IMR-90 (cell line): ENCODE measurements at regions not wholly inside any gene's neighbourhood (a gene's known extent, or its start where the extent isn't known, plus 50 kb on each side); places are given as distances from the start of the nearest gene placed in this dataset.

ENCODE experiments used
- ATAC-seq: fragments of 200-7000 bp; cut with Tn5 transposase; 2 replicates; pipeline ENCODE4 v1.9.1; 2020; ENCODE audit warnings: low read depth, mild to moderate bottlenecking, moderate library complexity
- BruUV-seq: library from RNA; stranded (reverse); fragments of 400-500 nt; replicated peaks from 2 replicates; lab custom pipeline; 2021; lab: Mats Ljungman, UMichigan
- CTCF ChIA-PET: fragments of 300-600 bp; formaldehyde crosslinking; extraction: SDS; loops from one replicate; lab custom pipeline; 2021; ENCODE audit warnings: antibody characterized with exemption; lab: Yijun Ruan, JAX
- POLR2A ChIA-PET: fragments of 300-600 bp; sonication (Branson Sonifier 250); formaldehyde crosslinking; loops from one replicate; lab custom pipeline; 2022; ENCODE audit warnings: antibody characterized with exemption; ENCODE audit not compliant: unreplicated experiment; lab: Charles Lee
- DNase-seq: peaks from one replicate; pipeline ENCODE4 v3.0.0; 2013
- H2AFZ ChIP-seq: replicated peaks from 2 replicates; pipeline ENCODE3; 2013; ENCODE audit warnings: low read length, mild to moderate bottlenecking; ENCODE audit not compliant: poor library complexity
- H2AK5ac ChIP-seq: 2 replicates; pipeline ENCODE4 v1.6.1; 2013; ENCODE audit warnings: low read depth, low read length, inconsistent platforms
- H2AK9ac ChIP-seq: replicated peaks from 2 replicates; pipeline ENCODE3; 2013; ENCODE audit warnings: mild to moderate bottlenecking, low read depth, low read length, moderate library complexity; ENCODE audit not compliant: poor library complexity
- H2BK120ac ChIP-seq: 2 replicates; pipeline ENCODE4 v1.6.1; 2013; ENCODE audit warnings: low read depth, low read length, inconsistent platforms
- H2BK15ac ChIP-seq: 3 replicates; pipeline ENCODE4 v1.6.1; 2013; ENCODE audit warnings: low read depth, low read length, inconsistent platforms
- H2BK20ac ChIP-seq: 2 replicates; pipeline ENCODE4 v1.6.1; 2013; ENCODE audit warnings: low read depth, mild to moderate bottlenecking, inconsistent platforms, low read length, moderate library complexity
- H2BK5ac ChIP-seq: 2 replicates; pipeline ENCODE4 v1.6.1; 2013; ENCODE audit warnings: mild to moderate bottlenecking, low read depth, low read length, inconsistent platforms; ENCODE audit not compliant: poor library complexity, severe bottlenecking
- H3K14ac ChIP-seq: replicated peaks from 2 replicates; pipeline ENCODE4 v1.6.1; 2013; ENCODE audit warnings: low read depth, low read length, inconsistent platforms
- H3K18ac ChIP-seq: 2 replicates; pipeline ENCODE4 v1.6.1; 2013; ENCODE audit warnings: low read depth, low read length, control low read depth
- H3K23ac ChIP-seq: 2 replicates; pipeline ENCODE4 v1.6.1; 2013; ENCODE audit warnings: low read depth, low read length, inconsistent platforms
- H3K27ac ChIP-seq: 2 replicates; pipeline ENCODE4 v1.5.1; 2013; ENCODE audit warnings: mild to moderate bottlenecking, control low read depth, low read length; ENCODE audit not compliant: insufficient read depth
- H3K27me3 ChIP-seq: 2 replicates; pipeline ENCODE4 v1.6.1; 2013; ENCODE audit warnings: low read length; ENCODE audit not compliant: control insufficient read depth, insufficient read depth
- H3K36me3 ChIP-seq: 2 replicates; pipeline ENCODE4 v1.6.1; 2013; ENCODE audit warnings: low read length, mixed read lengths; ENCODE audit not compliant: control insufficient read depth, insufficient read depth
- H3K4ac ChIP-seq: 2 replicates; pipeline ENCODE4 v1.6.1; 2013; ENCODE audit warnings: low read depth, low read length, inconsistent platforms
- H3K4me1 ChIP-seq: 2 replicates; pipeline ENCODE4 v1.6.1; 2013; ENCODE audit warnings: low read length, mixed read lengths; ENCODE audit not compliant: control insufficient read depth, insufficient read depth
- H3K4me2 ChIP-seq: 2 replicates; pipeline ENCODE4 v1.6.1; 2013; ENCODE audit warnings: low read depth, mild to moderate bottlenecking, control low read depth, low read length, moderate library complexity
- H3K4me3 ChIP-seq: 2 replicates; pipeline ENCODE4 v1.5.1; 2013; ENCODE audit warnings: low read depth, mild to moderate bottlenecking, control low read depth, low read length, moderate library complexity; ENCODE audit not compliant: insufficient read depth
- H3K56ac ChIP-seq: 2 replicates; pipeline ENCODE4 v1.6.1; 2013; ENCODE audit warnings: low read length, inconsistent platforms; ENCODE audit not compliant: insufficient read depth; ENCODE audit errors: extremely low read depth
- H3K79me1 ChIP-seq, 2 experiments: 2 replicates each; pipeline ENCODE4 v1.6.1; 2013; ENCODE audit warnings: low read length in 2 of 2, inconsistent platforms in 1 of 2, low read depth in 1 of 2
- H3K9ac ChIP-seq: 2 replicates; pipeline ENCODE4 v1.6.1; 2013; ENCODE audit warnings: low read depth, low read length, control low read depth
- H3K9me1 ChIP-seq: 2 replicates; pipeline ENCODE4 v1.6.1; 2013; ENCODE audit warnings: low read length, inconsistent platforms; ENCODE audit not compliant: insufficient read depth
- H3K9me3 ChIP-seq: 2 replicates; pipeline ENCODE4 v1.6.1; 2013; ENCODE audit warnings: low read length; ENCODE audit not compliant: control insufficient read depth, insufficient read depth
- H4K20me1 ChIP-seq: 2 replicates; pipeline ENCODE4 v1.6.1; 2013; ENCODE audit warnings: low read length, inconsistent platforms; ENCODE audit not compliant: insufficient read depth
- H4K5ac ChIP-seq: 2 replicates; pipeline ENCODE4 v1.6.1; 2013; ENCODE audit warnings: mild to moderate bottlenecking, low read depth, low read length, control low read depth
- H4K8ac ChIP-seq, 2 experiments: 2 replicates each; pipeline ENCODE4 v1.6.1; 2013; ENCODE audit warnings: low read depth in 2 of 2, low read length in 2 of 2, control low read depth in 1 of 2, inconsistent platforms in 1 of 2
- H4K91ac ChIP-seq: 2 replicates; pipeline ENCODE4 v1.6.1; 2013; ENCODE audit warnings: low read depth, low read length, inconsistent platforms; ENCODE audit not compliant: insufficient read depth
- BHLHE40 ChIP-seq: fragments of 150-350 bp; IDR thresholded peaks from 2 replicates; pipeline ENCODE4 v1.6.1; 2016; ENCODE audit warnings: mild to moderate bottlenecking, low read depth, low read length
- CEBPB ChIP-seq: IDR thresholded peaks from 2 replicates; pipeline ENCODE4 v1.6.1; 2012; ENCODE audit warnings: low read depth, low read length, improper control_type of control experiment
- CHD1 ChIP-seq: IDR thresholded peaks from 2 replicates; pipeline ENCODE4 v1.6.1; 2012; ENCODE audit warnings: low read depth, low read length, improper control_type of control experiment
- MAFK ChIP-seq: IDR thresholded peaks from 2 replicates; pipeline ENCODE4 v1.6.1; 2012; ENCODE audit warnings: low read depth, low read length, improper control_type of control experiment
- MAZ ChIP-seq: IDR thresholded peaks from 2 replicates; pipeline ENCODE4 v1.6.1; 2012; ENCODE audit warnings: low read depth, mild to moderate bottlenecking, low read length, improper control_type of control experiment, moderate library complexity, borderline replicate concordance
- MXI1 ChIP-seq: IDR thresholded peaks from 2 replicates; pipeline ENCODE4 v1.6.1; 2012; ENCODE audit warnings: low read depth, mild to moderate bottlenecking, low read length, moderate library complexity, borderline replicate concordance
- NFE2L2 ChIP-seq: fragments of 150-350 bp; IDR thresholded peaks from 2 replicates; pipeline ENCODE4 v1.6.1; 2016; ENCODE audit warnings: low read depth, mild to moderate bottlenecking, low read length
- POLR2A ChIP-seq: IDR thresholded peaks from 2 replicates; pipeline ENCODE4 v1.6.1; 2012; ENCODE audit warnings: mild to moderate bottlenecking, low read depth, low read length
- RCOR1 ChIP-seq: IDR thresholded peaks from 2 replicates; pipeline ENCODE4 v1.6.1; 2012; ENCODE audit warnings: mild to moderate bottlenecking, low read length, improper control_type of control experiment; ENCODE audit not compliant: insufficient replicate concordance
- RFX5 ChIP-seq: IDR thresholded peaks from 2 replicates; pipeline ENCODE4 v1.8.0; 2012; ENCODE audit warnings: low read depth, mild to moderate bottlenecking, low read length, moderate library complexity
- SMC3 ChIP-seq: fragments of 150-350 bp; IDR thresholded peaks from 2 replicates; pipeline ENCODE4 v1.6.1; 2016; ENCODE audit warnings: low read depth, mild to moderate bottlenecking, antibody characterized with exemption, low read length, moderate library complexity
- USF2 ChIP-seq: fragments of 150-350 bp; IDR thresholded peaks from 2 replicates; pipeline ENCODE4 v1.6.1; 2017; ENCODE audit warnings: mild to moderate bottlenecking, antibody characterized with exemption, low read length, low read depth
- WGBS, 2 experiments: methylation state at CpG; one replicate each; pipeline versions ENCODE4 v1.1.5 to v1.1.7; 2013; ENCODE audit warnings: missing lambda C conversion rate in 2 of 2; ENCODE audit not compliant: insufficient read length in 1 of 2; ENCODE audit errors: extremely low coverage in 2 of 2; 5-methylcytosine and 5-hydroxymethylcytosine counted together
- dilution Hi-C: fragments of 300-500 bp; cut with HindIII; formaldehyde crosslinking; loops from one replicate; pipeline ENCODE4 v1.14.3; 2018; ENCODE audit warnings: low sequenced_read_pairs; ENCODE audit not compliant: unreplicated experiment
- in situ Hi-C: fragments of 300-500 bp; cut with MboI; formaldehyde crosslinking; loops from 3 replicates; pipeline ENCODE4 v1.14.3; 2019; ENCODE audit warnings: low sequenced_read_pairs, inconsistent platforms, mixed read lengths
- intact Hi-C: fragments of 100-400 bp; cut with micrococcal nuclease; formaldehyde crosslinking; loops from 2 replicates; pipeline ENCODE4 v1.10.0; 2022
- TF ChIP-seq, protein P1 (sequence below): fragments of 150-350 bp; IDR thresholded peaks from 2 replicates; pipeline ENCODE4 v1.6.1; 2016; ENCODE audit warnings: low read depth, mild to moderate bottlenecking, low read length, moderate library complexity, borderline replicate concordance
- TF ChIP-seq, protein P2 (sequence below): conservative IDR thresholded peaks from 2 replicates; pipeline ENCODE4 v1.5.1; 2012; ENCODE audit warnings: mild to moderate bottlenecking, low read depth, low read length, improper control_type of control experiment

GRCh38 chr7:114760477-114760876 is 161.4 kb upstream of the MDFIC start:
- H3K4me2 ChIP-seq, result no peak overlapping the region
- no peaks in the 10 kb centered on the region for H4K20me1 ChIP-seq
- no peak overlapping the region for H3K23ac ChIP-seq
- in situ Hi-C loops, result no loop called here
- H4K91ac ChIP-seq, result no peak overlapping the region
- no peaks in the 10 kb centered on the region for H3K79me1 ChIP-seq
- no peak overlapping the region for H2AK9ac ChIP-seq
- no peak overlapping the region for H3K18ac ChIP-seq
- H3K9me1 ChIP-seq, result no peaks in the 10 kb centered on the region
- ATAC-seq (no peak), DNase-seq (no peak)
- no peak overlapping the region for H4K5ac ChIP-seq
- H2BK5ac ChIP-seq, result no peak overlapping the region
- H3K4ac ChIP-seq, result no peak overlapping the region
- no peaks in the 10 kb centered on the region for H3K4me1 ChIP-seq
- H4K8ac ChIP-seq, result no peak overlapping the region
- H3K56ac ChIP-seq, result no peak overlapping the region
- no peak overlapping the region for H3K4me3 ChIP-seq
- H3K27ac ChIP-seq, result no peak overlapping the region
- TF ChIP-seq MXI1, result no peak
- no peak for TF ChIP-seq RCOR1
- no peak for TF ChIP-seq BHLHE40
- TF ChIP-seq, protein P1, sequence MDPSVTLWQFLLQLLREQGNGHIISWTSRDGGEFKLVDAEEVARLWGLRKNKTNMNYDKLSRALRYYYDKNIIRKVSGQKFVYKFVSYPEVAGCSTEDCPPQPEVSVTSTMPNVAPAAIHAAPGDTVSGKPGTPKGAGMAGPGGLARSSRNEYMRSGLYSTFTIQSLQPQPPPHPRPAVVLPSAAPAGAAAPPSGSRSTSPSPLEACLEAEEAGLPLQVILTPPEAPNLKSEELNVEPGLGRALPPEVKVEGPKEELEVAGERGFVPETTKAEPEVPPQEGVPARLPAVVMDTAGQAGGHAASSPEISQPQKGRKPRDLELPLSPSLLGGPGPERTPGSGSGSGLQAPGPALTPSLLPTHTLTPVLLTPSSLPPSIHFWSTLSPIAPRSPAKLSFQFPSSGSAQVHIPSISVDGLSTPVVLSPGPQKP, result no peak
- no peak for TF ChIP-seq POLR2A
- no peak for TF ChIP-seq RFX5
- no peak for TF ChIP-seq CEBPB
- no peak for TF ChIP-seq MAZ
- TF ChIP-seq CHD1, result no peak
- no peak for TF ChIP-seq SMC3
- TF ChIP-seq MAFK, result no peak
- no peak for TF ChIP-seq NFE2L2
- TF ChIP-seq, protein P2, sequence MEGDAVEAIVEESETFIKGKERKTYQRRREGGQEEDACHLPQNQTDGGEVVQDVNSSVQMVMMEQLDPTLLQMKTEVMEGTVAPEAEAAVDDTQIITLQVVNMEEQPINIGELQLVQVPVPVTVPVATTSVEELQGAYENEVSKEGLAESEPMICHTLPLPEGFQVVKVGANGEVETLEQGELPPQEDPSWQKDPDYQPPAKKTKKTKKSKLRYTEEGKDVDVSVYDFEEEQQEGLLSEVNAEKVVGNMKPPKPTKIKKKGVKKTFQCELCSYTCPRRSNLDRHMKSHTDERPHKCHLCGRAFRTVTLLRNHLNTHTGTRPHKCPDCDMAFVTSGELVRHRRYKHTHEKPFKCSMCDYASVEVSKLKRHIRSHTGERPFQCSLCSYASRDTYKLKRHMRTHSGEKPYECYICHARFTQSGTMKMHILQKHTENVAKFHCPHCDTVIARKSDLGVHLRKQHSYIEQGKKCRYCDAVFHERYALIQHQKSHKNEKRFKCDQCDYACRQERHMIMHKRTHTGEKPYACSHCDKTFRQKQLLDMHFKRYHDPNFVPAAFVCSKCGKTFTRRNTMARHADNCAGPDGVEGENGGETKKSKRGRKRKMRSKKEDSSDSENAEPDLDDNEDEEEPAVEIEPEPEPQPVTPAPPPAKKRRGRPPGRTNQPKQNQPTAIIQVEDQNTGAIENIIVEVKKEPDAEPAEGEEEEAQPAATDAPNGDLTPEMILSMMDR, result no peak
- TF ChIP-seq USF2, result no peak
- intact Hi-C loops, result no loop called here
- ChIA-PET CTCF (no interaction called here), POLR2A (no interaction called here)
- H2AFZ ChIP-seq, result no peak overlapping the region
- H2BK120ac ChIP-seq, result no peak overlapping the region
- H3K9ac ChIP-seq, result no peak overlapping the region
- dilution Hi-C loops, result no loop called here
- H2AK5ac ChIP-seq, result no peak overlapping the region
- no peaks in the 10 kb centered on the region for H3K36me3 ChIP-seq
- no peak overlapping the region for H2BK20ac ChIP-seq
- no peak overlapping the region for H2BK15ac ChIP-seq
- no TSS peak for BruUV-seq
- no peak overlapping the region for H3K14ac ChIP-seq
- no peaks in the 10 kb centered on the region for H3K27me3 ChIP-seq
- no CpG with 5 or more reads among the region's 2 CpGs for WGBS, 2 experiments
- H3K9me3 ChIP-seq, result no peaks in the 10 kb centered on the region
